ENCODE measurements at regions not wholly inside any gene's neighbourhood (a gene's known extent, or its start where the extent isn't known, plus 50 kb on each side); places are given as distances from the start of the nearest gene placed in this dataset.

DNA sequence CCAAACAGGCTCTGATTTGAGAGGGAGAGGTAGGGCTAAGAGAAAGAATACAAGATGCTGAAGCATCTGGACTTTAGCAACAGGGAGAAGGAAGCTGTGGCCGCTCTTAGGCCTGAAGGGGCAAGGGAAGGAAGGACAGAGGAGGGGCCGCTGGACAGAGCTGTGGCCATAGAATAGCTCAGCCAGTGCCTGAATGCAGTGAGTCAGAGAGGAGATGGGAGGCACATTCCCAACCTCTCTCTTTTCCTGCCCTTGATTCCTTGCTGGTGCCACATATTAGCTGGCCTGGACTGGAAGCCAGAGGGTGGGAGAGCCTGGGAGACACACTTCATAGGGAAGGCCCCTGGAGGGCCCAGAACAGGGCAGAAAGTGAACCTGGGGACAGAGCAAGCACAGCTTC lies 83.4 kb upstream of the POU3F1 start:
- H2AFZ ChIP-seq (ENCODE audit: low read length): no peak overlapping the region

More for the DNA sequence above, 83.4 kb upstream of the POU3F1 start:
- no peak overlapping the region for H3K4ac ChIP-seq (ENCODE audit: low read depth, low read length)
- no peaks in the 10 kb centered on the region; the same call in 1 of the 2 replicates for H3K27me3 ChIP-seq (ENCODE audit: insufficient read depth, low read length)
- H2BK120ac ChIP-seq (ENCODE audit: low read depth, low read length, poor library complexity, severe bottlenecking): no peak overlapping the region
- no peak overlapping the region for H2BK5ac ChIP-seq (ENCODE audit: insufficient read length, low read length)
- no peak overlapping the region for H3K56ac ChIP-seq (ENCODE audit: insufficient read length, low read depth, low read length)
- H4K8ac ChIP-seq (replicated peaks; ENCODE audit: insufficient read length, low read depth, low read length): no peak overlapping the region
- H2BK20ac ChIP-seq (ENCODE audit: low read depth, low read length, poor library complexity, severe bottlenecking): no peak overlapping the region
- no peaks in the 10 kb centered on the region for H4K20me1 ChIP-seq (ENCODE audit: control insufficient read depth, insufficient read depth, insufficient read length)
- peak overlapping the region in 1 of 3 experiments; percentile 5; a peak in 1 of 7 replicates for H3K27ac Mint-ChIP-seq
- H3K23ac ChIP-seq (ENCODE audit: insufficient read length, low read depth, low read length): no peak overlapping the region
- H3K27ac ChIP-seq (ENCODE audit: insufficient read length, low read depth, low read length): no peak overlapping the region
- H3K23me2 ChIP-seq (ENCODE audit: insufficient read length, low read depth, low read length, poor library complexity, severe bottlenecking): no peaks in the 10 kb centered on the region
- no peak for DNase-seq
- no peak overlapping the region for H3K9ac ChIP-seq (ENCODE audit: extremely low read depth, insufficient read length, low read length)
- TF ChIP-seq, protein P1, sequence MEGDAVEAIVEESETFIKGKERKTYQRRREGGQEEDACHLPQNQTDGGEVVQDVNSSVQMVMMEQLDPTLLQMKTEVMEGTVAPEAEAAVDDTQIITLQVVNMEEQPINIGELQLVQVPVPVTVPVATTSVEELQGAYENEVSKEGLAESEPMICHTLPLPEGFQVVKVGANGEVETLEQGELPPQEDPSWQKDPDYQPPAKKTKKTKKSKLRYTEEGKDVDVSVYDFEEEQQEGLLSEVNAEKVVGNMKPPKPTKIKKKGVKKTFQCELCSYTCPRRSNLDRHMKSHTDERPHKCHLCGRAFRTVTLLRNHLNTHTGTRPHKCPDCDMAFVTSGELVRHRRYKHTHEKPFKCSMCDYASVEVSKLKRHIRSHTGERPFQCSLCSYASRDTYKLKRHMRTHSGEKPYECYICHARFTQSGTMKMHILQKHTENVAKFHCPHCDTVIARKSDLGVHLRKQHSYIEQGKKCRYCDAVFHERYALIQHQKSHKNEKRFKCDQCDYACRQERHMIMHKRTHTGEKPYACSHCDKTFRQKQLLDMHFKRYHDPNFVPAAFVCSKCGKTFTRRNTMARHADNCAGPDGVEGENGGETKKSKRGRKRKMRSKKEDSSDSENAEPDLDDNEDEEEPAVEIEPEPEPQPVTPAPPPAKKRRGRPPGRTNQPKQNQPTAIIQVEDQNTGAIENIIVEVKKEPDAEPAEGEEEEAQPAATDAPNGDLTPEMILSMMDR (conservative IDR thresholded peaks at IDR 0.05): no peak
- H3K9me3 Mint-ChIP-seq: no peaks in the 10 kb centered on the region
- no peak overlapping the region for H3K4me2 ChIP-seq (ENCODE audit: insufficient read depth, insufficient read length, low read length)
- peaks cover 11 to 40% of the 10 kb centered on the region in 2 experiments for H3K4me1 Mint-ChIP-seq
- H3T11ph ChIP-seq (ENCODE audit: low read length): no peak overlapping the region
- H3K4me3 Mint-ChIP-seq: no peak overlapping the region
- H4K5ac ChIP-seq (ENCODE audit: insufficient read length, low read depth, low read length): no peak overlapping the region
- H3K79me1 ChIP-seq (ENCODE audit: insufficient read depth, low read depth, low read length, poor library complexity, severe bottlenecking): no peaks in the 10 kb centered on the region
- H3K14ac ChIP-seq (ENCODE audit: insufficient read depth, low read length): no peak overlapping the region
- H3K36me3 Mint-ChIP-seq (ENCODE audit: insufficient read depth in 1 of 3, low read depth in 3 of 3): no peaks in the 10 kb centered on the region
- no peak overlapping the region for H4K91ac ChIP-seq (ENCODE audit: insufficient read length, low read depth, low read length)
- 0 out of 2 replicates have a peak, but pooled peaks cover under 1% of the 10 kb centered on the region for H3K4me1 ChIP-seq (ENCODE audit: insufficient read depth, low read length)
- H2BK15ac ChIP-seq (ENCODE audit: low read depth, low read length): no peak overlapping the region
- H3K79me2 ChIP-seq (ENCODE audit: insufficient read depth, low read length): no peaks in the 10 kb centered on the region
- peaks cover 5% of the 10 kb centered on the region for H3K27me3 Mint-ChIP-seq (ENCODE audit: low read depth)
- no peak overlapping the region for H3K18ac ChIP-seq (ENCODE audit: insufficient read length, low read depth, low read length)
- WGBS (ENCODE audit: extremely low coverage, insufficient read length, low lambda C conversion rate): no CpG with 5 or more reads among the region's 2 CpGs
- no peaks in the 10 kb centered on the region for H3K9me3 ChIP-seq (ENCODE audit: control insufficient read depth, low read depth, low read length)
- no peak overlapping the region for H2AK5ac ChIP-seq (ENCODE audit: insufficient read length, low read length)
- H2BK12ac ChIP-seq (ENCODE audit: insufficient read length, low read depth, low read length): no peak overlapping the region

Data from H9 (cell line).